ENCODE measurements at regions not wholly inside any gene's neighbourhood (a gene's known extent, or its start where the extent isn't known, plus 50 kb on each side); places are given as distances from the start of the nearest gene placed in this dataset.

DNA sequence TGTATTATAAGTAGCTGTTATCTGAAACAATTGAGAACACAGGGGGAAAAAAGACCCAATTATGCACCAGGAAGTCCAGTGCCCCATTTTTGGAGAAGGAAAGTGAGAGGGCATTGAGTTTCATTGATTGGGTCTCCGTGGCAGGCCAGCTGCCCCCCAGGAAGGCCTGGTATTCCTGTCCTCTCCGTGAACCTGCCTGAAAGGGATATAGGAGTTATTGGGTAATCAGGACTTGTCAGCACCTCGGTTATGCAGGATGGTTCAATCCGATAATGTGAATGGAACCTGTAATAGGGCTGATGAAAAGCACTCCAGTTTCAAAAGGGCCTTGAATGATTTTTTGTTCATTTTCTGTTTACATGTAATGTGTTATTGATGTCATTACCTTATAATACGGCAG lies 122.0 kb upstream of the RARB start:
- in situ Hi-C loops (cut with MboI; ENCODE audit: low pct_unique_long_range_greater_than_20kb, low sequenced_read_pairs, unreplicated experiment) = no loop called here
- TF ChIP-seq, protein P1, sequence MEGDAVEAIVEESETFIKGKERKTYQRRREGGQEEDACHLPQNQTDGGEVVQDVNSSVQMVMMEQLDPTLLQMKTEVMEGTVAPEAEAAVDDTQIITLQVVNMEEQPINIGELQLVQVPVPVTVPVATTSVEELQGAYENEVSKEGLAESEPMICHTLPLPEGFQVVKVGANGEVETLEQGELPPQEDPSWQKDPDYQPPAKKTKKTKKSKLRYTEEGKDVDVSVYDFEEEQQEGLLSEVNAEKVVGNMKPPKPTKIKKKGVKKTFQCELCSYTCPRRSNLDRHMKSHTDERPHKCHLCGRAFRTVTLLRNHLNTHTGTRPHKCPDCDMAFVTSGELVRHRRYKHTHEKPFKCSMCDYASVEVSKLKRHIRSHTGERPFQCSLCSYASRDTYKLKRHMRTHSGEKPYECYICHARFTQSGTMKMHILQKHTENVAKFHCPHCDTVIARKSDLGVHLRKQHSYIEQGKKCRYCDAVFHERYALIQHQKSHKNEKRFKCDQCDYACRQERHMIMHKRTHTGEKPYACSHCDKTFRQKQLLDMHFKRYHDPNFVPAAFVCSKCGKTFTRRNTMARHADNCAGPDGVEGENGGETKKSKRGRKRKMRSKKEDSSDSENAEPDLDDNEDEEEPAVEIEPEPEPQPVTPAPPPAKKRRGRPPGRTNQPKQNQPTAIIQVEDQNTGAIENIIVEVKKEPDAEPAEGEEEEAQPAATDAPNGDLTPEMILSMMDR (IDR thresholded peaks at IDR 0.05; ENCODE audit: extremely low read depth, insufficient read depth, missing control alignments) = no peak
- no peak for DNase-seq (ENCODE audit: low spot score)

DNA sequence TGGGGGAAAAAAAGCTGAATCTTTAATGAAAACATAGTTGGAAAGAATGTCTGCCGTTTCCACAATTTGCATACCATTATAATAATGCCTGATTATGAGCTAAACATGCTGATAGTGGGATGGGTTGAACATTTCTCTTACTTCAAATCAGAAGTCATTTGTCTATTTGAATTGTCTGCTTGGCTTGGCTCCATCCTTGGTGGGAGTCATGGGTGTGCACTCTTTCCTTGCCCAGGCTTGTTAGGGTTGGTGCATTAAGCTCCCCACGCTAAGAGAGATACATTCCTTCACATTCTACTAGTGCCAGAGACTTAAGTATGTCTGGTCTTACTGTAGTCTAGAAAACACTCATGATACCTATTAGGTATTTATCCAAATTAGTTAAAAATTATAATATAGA lies 121.4 kb upstream of the RARB start:
- in situ Hi-C loops (cut with MboI; ENCODE audit: low pct_unique_long_range_greater_than_20kb, low sequenced_read_pairs, unreplicated experiment) = no loop called here
- TF ChIP-seq, protein P1 (IDR thresholded peaks at IDR 0.05; ENCODE audit: extremely low read depth, insufficient read depth, missing control alignments) = no peak
- DNase-seq (ENCODE audit: low spot score) = no peak

DNA sequence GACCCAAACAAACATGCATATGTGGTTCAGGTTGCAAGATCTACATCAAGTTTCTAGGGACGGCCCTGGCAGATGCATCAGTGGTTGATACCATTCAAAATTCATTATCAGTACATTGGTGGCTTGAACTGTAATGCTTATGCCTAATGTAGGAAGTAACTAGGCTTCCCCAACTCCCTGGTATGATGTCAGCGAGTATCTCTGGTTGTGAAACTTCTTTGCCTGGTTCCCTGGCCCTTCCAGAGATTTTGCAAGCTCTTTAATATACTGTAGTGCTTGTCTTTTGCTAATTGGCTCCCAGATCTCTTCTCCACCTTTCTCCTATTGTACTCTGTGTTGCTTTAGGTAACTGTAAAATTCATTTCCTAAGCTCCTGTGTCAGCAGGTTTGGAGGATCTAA lies 114.8 kb upstream of the RARB start:
- DNase-seq (ENCODE audit: low spot score) = no peak
- in situ Hi-C loops (cut with MboI; ENCODE audit: low pct_unique_long_range_greater_than_20kb, low sequenced_read_pairs, unreplicated experiment) = no loop called here
- TF ChIP-seq, protein P1 (IDR thresholded peaks at IDR 0.05; ENCODE audit: extremely low read depth, insufficient read depth, missing control alignments) = no peak

DNA sequence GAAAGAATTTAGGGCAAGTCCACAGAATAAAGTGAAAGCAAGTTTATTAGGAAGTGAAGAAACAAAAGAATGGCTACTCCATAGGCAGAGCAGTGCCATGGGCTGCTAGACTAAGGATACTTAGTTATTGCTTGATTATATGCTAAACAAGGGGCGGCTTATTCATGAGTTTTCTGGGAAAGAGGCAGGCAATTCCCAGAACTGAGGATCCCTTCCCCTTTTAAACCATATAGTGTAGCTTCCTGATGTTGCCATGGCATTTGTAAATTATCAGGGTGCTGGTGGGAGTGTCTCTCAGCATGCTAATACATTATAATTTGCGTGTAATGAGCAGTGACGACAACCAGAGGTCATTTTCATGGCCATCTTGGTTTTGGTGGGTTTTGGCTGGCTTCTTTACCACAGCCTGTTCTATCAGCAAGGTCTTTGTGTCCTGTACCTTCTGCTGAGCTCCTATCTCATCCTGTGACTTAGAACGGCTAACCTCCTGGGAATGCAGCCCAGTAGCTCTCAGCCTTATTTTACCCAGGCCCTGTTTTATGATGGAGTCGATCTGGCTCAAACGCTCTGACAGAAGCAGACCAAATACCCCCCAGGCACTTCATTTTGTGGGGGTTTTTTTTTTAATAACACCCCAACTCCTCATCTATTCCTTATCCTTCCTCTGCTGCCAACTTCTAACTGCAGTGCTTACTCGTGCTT lies 103.0 kb upstream of the RARB start:
- TF ChIP-seq, protein P1 (IDR thresholded peaks at IDR 0.05; ENCODE audit: extremely low read depth, insufficient read depth, missing control alignments) = no peak
- DNase-seq (ENCODE audit: low spot score) = no peak
- in situ Hi-C loops (cut with MboI; ENCODE audit: low pct_unique_long_range_greater_than_20kb, low sequenced_read_pairs, unreplicated experiment) = no loop called here

DNA sequence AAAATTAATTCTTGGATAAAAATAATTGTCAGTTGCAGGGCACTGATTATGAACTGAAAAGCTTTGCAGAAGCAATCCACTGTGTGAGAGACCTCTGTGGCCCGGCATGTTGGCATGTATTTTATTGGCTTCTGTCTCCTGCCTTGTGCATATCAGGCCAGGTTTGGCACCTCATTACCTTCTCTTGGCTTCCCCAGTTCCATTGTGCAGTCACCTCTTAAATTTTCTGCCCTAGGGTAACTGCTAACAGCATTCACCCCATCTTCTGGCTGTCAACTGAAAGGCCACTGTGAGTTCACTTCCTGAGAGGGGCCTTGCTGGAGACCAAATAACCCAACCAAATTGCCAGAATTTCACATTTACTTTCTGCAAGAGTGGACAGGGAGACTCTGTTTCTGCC lies 92.7 kb upstream of the RARB start:
- in situ Hi-C loops (cut with MboI; ENCODE audit: low pct_unique_long_range_greater_than_20kb, low sequenced_read_pairs, unreplicated experiment) = no loop called here
- TF ChIP-seq, protein P1 (IDR thresholded peaks at IDR 0.05; ENCODE audit: extremely low read depth, insufficient read depth, missing control alignments) = no peak

DNA sequence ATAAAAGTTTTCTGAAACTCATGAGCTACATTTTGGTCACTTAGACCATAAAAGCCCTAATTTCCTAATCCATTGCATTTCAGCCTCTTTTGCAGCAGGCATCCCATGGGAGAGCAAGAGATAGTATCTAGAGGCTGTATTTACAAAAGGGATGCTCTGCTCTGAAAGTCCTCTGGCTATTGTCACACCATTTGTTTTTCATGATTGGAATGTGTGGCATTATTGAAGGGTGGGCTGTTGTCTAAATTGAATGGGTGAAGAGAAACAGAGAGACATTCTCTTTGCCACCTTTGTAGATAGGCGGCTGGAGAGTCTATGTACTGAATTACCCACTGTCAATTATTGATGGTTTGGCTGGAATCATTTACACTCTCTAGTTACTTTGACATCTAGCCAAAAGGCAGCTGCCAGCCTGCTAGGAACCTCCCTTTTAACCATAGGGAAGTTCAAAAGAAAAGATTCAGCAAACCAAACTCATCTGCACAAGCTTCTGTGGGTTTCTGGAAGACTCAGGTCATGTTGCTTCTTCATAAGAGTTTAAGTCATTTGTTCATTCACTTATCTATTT lies 89.8 kb upstream of the RARB start:
- in situ Hi-C loops (cut with MboI; ENCODE audit: low pct_unique_long_range_greater_than_20kb, low sequenced_read_pairs, unreplicated experiment) = no loop called here
- TF ChIP-seq, protein P1 (IDR thresholded peaks at IDR 0.05; ENCODE audit: extremely low read depth, insufficient read depth, missing control alignments) = no peak
- DNase-seq (ENCODE audit: low spot score) = no peak

More for the DNA sequence above, 92.7 kb upstream of the RARB start:
- no peak for DNase-seq (ENCODE audit: low spot score)

All from GM13977 (cell line).